Transverse colon (tissue), 4 donors: ENCODE measurements at regions not wholly inside any gene's neighbourhood (a gene's known extent, or its start where the extent isn't known, plus 50 kb on each side); places are given as distances from the start of the nearest gene placed in this dataset.

Experiments
- DNase-seq: peaks from one replicate; pipeline ENCODE4 v3.0.0-alpha.2; 2019
- H3K27ac ChIP-seq, 4 donors: fragments of 200-600 bp; sonication (generic); 2 replicates each; pipeline ENCODE4 v1.5.1; 2016 to 2018; ENCODE audit warnings: inconsistent platforms in 4 of 4
- H3K27me3 ChIP-seq: fragments of 200-600 bp; sonication (generic); 2 replicates; pipeline ENCODE4 v1.5.1; 2017; ENCODE audit warnings: inconsistent platforms
- H3K36me3 ChIP-seq, 4 donors: fragments of 200-600 bp; sonication (generic); 2 replicates each; pipeline ENCODE4 v1.5.1; 2017 to 2019; ENCODE audit warnings: inconsistent platforms in 4 of 4
- H3K4me1 ChIP-seq, 4 donors: fragments of 200-600 bp; sonication (generic); 2 replicates each; pipeline ENCODE4 v1.5.1; 2017 to 2020; ENCODE audit warnings: inconsistent platforms in 4 of 4
- H3K4me3 ChIP-seq, 4 donors: fragments of 200-600 bp; sonication (generic); 1 replicate in 1 of 4; 2 replicates in 3 of 4; pipeline versions ENCODE4 v1.5.1 to v1.6.1; 2017 to 2019; ENCODE audit warnings: inconsistent platforms in 4 of 4
- H3K9me3 ChIP-seq, 2 donors: fragments of 200-600 bp; sonication (generic); 2 replicates each; pipeline ENCODE4 v1.5.1; 2017 to 2019; ENCODE audit warnings: inconsistent platforms in 2 of 2
- EP300 ChIP-seq: sonication (generic); formaldehyde crosslinking; IDR thresholded peaks from one replicate; pipeline ENCODE4 v1.6.1; 2017; ENCODE audit warnings: antibody characterized with exemption, low read depth
- POLR2A ChIP-seq: fragments of 450-650 bp; IDR thresholded peaks from one replicate; pipeline ENCODE4 v1.6.1; 2016; ENCODE audit warnings: antibody characterized with exemption, mild to moderate bottlenecking, moderate library complexity
- POLR2AphosphoS5 ChIP-seq, 3 donors: sonication (generic); formaldehyde crosslinking; IDR thresholded peaks; one replicate each; pipeline ENCODE4 v1.6.1; 2016; ENCODE audit warnings: antibody characterized with exemption in 3 of 3
- WGBS, 2 donors: methylation state at CpG; one replicate each; pipeline ENCODE4 v1.1.5; 2018; ENCODE audit warnings: low coverage in 1 of 2; 5-methylcytosine and 5-hydroxymethylcytosine counted together
- in situ Hi-C, 4 donors: fragments of 200-750 bp; cut with MboI; loops; one replicate each; pipeline versions ENCODE4 v1.15.0 to v1.15.1; 2017; ENCODE audit warnings: low sequenced_read_pairs in 3 of 4, low pct_ligation_motif_present in 1 of 4, low pct_unique_long_range_greater_than_20kb in 1 of 4
- intact Hi-C: fragments of 100-400 bp; cut with DNase I; formaldehyde crosslinking; loops from one replicate; pipeline ENCODE4 v1.15.1; 2023; ENCODE audit warnings: low total_unique reads
- TF ChIP-seq, protein P1 (sequence below), 5 experiments: fragments of 200-600 bp in 3 of 5; fragments of 450-650 bp in 2 of 5; sonication (generic) in 3 of 5; IDR thresholded peaks; 1 replicate in 2 of 5; 2 replicates in 3 of 5; pipeline ENCODE4 v1.5.1; 2016 to 2017; ENCODE audit warnings: antibody characterized with exemption in 5 of 5, inconsistent platforms in 3 of 5, mild to moderate bottlenecking in 2 of 5, moderate library complexity in 1 of 5

DNA sequence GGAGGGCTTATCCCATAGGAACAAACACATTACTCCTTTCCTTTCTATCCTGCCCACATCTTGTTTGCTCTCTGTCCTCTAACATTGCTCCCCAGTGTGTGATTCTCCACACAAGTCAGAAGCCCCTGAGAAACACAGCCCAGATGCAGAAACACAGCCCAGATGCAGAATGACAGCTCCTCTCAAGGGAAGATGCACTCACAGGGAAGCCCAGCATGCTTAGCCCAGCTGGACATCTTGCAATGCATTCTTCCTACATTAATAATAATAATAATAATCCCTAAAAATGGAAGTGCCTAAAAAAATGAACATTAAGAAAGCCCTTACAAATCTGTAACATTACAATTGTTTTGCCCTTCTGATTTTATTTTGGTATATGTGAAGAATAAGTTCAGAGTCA, 172.1 kb downstream of the CBLN2 start:
- Histone ChIP-seq H3K36me3 (no peaks in the 10 kb centered on the region), H3K27ac (no peak overlapping the region), H3K9me3 (no peaks in the 10 kb centered on the region), H3K4me1 (no peaks in the 10 kb centered on the region), H3K27me3 (no peaks in the 10 kb centered on the region), H3K4me3 (no peak overlapping the region)
- TF ChIP-seq, protein P1, sequence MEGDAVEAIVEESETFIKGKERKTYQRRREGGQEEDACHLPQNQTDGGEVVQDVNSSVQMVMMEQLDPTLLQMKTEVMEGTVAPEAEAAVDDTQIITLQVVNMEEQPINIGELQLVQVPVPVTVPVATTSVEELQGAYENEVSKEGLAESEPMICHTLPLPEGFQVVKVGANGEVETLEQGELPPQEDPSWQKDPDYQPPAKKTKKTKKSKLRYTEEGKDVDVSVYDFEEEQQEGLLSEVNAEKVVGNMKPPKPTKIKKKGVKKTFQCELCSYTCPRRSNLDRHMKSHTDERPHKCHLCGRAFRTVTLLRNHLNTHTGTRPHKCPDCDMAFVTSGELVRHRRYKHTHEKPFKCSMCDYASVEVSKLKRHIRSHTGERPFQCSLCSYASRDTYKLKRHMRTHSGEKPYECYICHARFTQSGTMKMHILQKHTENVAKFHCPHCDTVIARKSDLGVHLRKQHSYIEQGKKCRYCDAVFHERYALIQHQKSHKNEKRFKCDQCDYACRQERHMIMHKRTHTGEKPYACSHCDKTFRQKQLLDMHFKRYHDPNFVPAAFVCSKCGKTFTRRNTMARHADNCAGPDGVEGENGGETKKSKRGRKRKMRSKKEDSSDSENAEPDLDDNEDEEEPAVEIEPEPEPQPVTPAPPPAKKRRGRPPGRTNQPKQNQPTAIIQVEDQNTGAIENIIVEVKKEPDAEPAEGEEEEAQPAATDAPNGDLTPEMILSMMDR (IDR thresholded peaks at IDR 0.05): no peak
- intact Hi-C loops: no loop called here
- in situ Hi-C loops: no loop called here
- DNase-seq: no peak

DNA sequence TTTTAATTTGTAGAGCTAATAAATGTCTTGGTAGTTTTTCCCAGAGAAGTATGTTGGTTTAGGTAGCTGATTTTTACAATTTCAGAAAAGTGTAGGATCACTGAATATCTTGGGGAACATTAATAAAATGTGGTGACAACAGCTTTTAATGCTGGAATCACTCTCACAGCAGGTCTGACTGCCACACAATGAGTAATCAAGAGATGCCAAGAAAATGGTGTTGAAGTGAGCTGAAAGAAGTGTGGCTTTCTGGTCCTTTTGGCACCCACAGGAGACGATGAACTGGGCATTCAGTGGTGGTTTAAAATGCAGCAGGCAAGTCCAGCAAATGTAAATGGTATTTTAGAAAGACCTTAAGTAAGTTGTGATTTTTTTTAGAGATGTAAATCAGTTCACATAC, 175.8 kb downstream of the CBLN2 start:
- no peak overlapping the region for H3K4me3 ChIP-seq
- WGBS, 2 donors: 57 to 65% methylated on average over 1 of the region's 1 CpG
- no peaks in the 10 kb centered on the region for H3K27me3 ChIP-seq
- no peak for TF ChIP-seq POLR2A
- TF ChIP-seq EP300: no peak
- TF ChIP-seq, protein P1 (IDR thresholded peaks at IDR 0.05): no peak
- TF ChIP-seq POLR2AphosphoS5 (IDR thresholded peaks at IDR 0.05): no peak
- H3K4me1 ChIP-seq: no peaks in the 10 kb centered on the region
- intact Hi-C loops: no loop called here
- no peaks in the 10 kb centered on the region for H3K9me3 ChIP-seq
- in situ Hi-C loops: no loop called here
- DNase-seq: no peak
- H3K27ac ChIP-seq: no peak overlapping the region
- H3K36me3 ChIP-seq: no peaks in the 10 kb centered on the region

DNA sequence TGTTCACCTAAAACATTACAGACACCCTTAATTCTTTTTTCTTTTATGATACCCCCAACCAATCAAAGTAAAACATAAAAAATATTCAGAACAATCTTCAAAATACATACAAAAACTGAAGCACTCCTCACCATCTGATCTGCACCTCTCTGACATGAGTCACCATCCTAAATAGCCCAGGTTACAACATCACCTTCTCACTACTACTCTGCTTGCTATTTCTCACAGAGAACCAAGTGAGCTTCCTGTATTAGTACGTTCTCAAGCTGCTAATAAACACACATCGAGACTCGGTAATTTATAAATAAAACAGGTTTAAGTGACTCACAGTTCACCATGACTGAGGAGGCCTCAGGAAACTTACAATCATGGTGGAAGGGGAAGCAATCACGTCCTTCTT, 183.5 kb downstream of the CBLN2 start:
- in situ Hi-C loops: no loop called here
- Histone ChIP-seq H3K4me1 (no peaks in the 10 kb centered on the region), H3K9me3 (no peaks in the 10 kb centered on the region), H3K4me3 (no peak overlapping the region), H3K27me3 (no peaks in the 10 kb centered on the region), H3K36me3 (no peaks in the 10 kb centered on the region), H3K27ac (no peak overlapping the region)
- TF ChIP-seq, protein P1 (IDR thresholded peaks at IDR 0.05): no peak
- TF ChIP-seq POLR2AphosphoS5 (IDR thresholded peaks at IDR 0.05): no peak
- TF ChIP-seq POLR2A: no peak
- TF ChIP-seq EP300: no peak
- intact Hi-C loops: no loop called here
- no peak for DNase-seq
- WGBS, 2 donors: 39 to 75% methylated on average over 4 of the region's 4 CpGs

GRCh38 chr18:72342933-72343332, 201.2 kb downstream of the CBLN2 start:
- Histone ChIP-seq H3K4me3 (no peak overlapping the region), H3K4me1 (no peaks in the 10 kb centered on the region), H3K9me3 (no peaks in the 10 kb centered on the region), H3K36me3 (no peaks in the 10 kb centered on the region), H3K27ac (no peak overlapping the region), H3K27me3 (no peaks in the 10 kb centered on the region)
- intact Hi-C loops: no loop called here
- DNase-seq: no peak
- in situ Hi-C loops: no loop called here
- 50 to 58% methylated on average over 2 of the region's 2 CpGs for WGBS, 2 donors
- TF ChIP-seq, protein P1 (IDR thresholded peaks at IDR 0.05): no peak
- TF ChIP-seq POLR2A (no peak), POLR2AphosphoS5 (IDR thresholded peaks at IDR 0.05) (no peak), EP300 (no peak)
